ENCODE measurements at regions not wholly inside any gene's neighbourhood (a gene's known extent, or its start where the extent isn't known, plus 50 kb on each side); places are given as distances from the start of the nearest gene placed in this dataset.

DNA sequence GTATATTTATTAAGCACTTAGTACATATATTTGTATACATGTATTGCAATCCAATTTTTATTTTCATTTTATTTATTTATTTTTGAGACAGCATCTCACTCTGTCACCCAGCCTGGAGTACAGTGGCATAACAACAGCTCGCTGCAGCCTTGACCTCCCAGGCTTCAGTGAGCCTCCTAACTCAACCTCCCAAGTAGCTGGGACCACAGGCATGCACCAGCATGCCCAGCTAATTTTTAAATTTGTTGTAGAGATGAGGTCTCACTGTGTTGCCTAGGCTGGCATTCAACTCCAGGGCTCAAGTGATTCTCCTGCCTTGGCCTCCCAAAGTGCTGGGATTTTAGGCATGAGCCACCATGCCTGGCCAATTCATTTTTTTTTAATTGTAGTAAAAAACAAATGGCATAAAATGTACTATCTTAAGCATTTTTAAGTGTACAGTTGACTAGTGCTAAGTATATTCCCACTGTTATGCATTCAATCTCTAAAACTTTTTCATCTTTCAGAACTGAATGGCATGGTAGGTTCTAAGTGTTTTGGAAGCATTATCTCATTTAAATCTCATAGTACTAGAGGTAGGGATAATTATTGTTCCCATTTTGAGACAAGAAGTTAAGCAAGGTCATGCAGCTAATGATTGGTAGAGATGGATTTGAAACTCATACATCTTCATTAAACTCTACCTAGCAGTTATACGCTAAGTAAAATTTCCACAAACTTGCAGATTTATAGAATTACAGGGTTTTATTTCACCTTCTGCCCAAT, 264.0 kb upstream of the NFE2L3 start:
- no peak for TF ChIP-seq CTCF (IDR thresholded peaks at IDR 0.05)
- no peak for TF ChIP-seq EZH2 (IDR thresholded peaks at IDR 0.05; ENCODE audit: borderline replicate concordance, insufficient read depth, low read depth, low read length, poor library complexity, severe bottlenecking)
